HepG2 (cell line): ENCODE measurements at regions not wholly inside any gene's neighbourhood (a gene's known extent, or its start where the extent isn't known, plus 50 kb on each side); places are given as distances from the start of the nearest gene placed in this dataset.

Experiments used
- ARNT ChIP-seq: fragments of 450-650 bp; IDR thresholded peaks from 2 replicates; pipeline ENCODE4 v1.6.1; 2017
- CHD4 ChIP-seq: fragments of 200-600 bp; sonication (generic); IDR thresholded peaks from 2 replicates; pipeline ENCODE4 v1.7.0; 2017; ENCODE audit warnings: mild to moderate bottlenecking, low read length, borderline replicate concordance
- CTCF ChIP-seq: sonication (generic); formaldehyde crosslinking; IDR thresholded peaks from 2 replicates; pipeline ENCODE4 v1.5.0; 2020; ENCODE audit warnings: mild to moderate bottlenecking, missing genetic modification reagents, moderate library complexity
- HNF1A ChIP-seq, 2 experiments: sonication (generic) in 1 of 2; formaldehyde crosslinking in 1 of 2; IDR thresholded peaks; 2 replicates each; pipeline versions ENCODE4 v1.4.0 to v1.6.1; 2016 to 2020; ENCODE audit warnings: borderline replicate concordance in 1 of 2, low read depth in 1 of 2, mild to moderate bottlenecking in 1 of 2, missing genetic modification reagents in 1 of 2
- LCORL ChIP-seq, 2 experiments: fragments of 450-650 bp in 1 of 2; sonication (generic) in 1 of 2; formaldehyde crosslinking in 1 of 2; IDR thresholded peaks; 2 replicates each; pipeline versions ENCODE4 v1.5.0 to v1.6.1; 2017 to 2020; ENCODE audit warnings: antibody characterized with exemption in 1 of 2, missing genetic modification reagents in 1 of 2
- MAX ChIP-seq: IDR thresholded peaks from 2 replicates; pipeline ENCODE4 v1.6.1; 2012; ENCODE audit warnings: inconsistent platforms
- NR2F2 ChIP-seq: IDR thresholded peaks from 2 replicates; pipeline ENCODE4 v1.6.1; 2012; ENCODE audit warnings: low read depth, inconsistent platforms, borderline replicate concordance
- POLR2A ChIP-seq, 2 experiments: IDR thresholded peaks; 2 replicates each; pipeline ENCODE4 v1.6.1; 2011; ENCODE audit warnings: low read depth in 2 of 2, low read length in 2 of 2, mild to moderate bottlenecking in 1 of 2, moderate library complexity in 1 of 2; ENCODE audit not compliant: insufficient read depth in 1 of 2
- SIN3A ChIP-seq: IDR thresholded peaks from 2 replicates; pipeline ENCODE4 v1.6.1; 2011; ENCODE audit warnings: low read depth, mild to moderate bottlenecking, control low read depth, low read length, borderline replicate concordance
- SUZ12 ChIP-seq: fragments of 150-350 bp; IDR thresholded peaks from 2 replicates; pipeline ENCODE4 v1.6.1; 2014; ENCODE audit warnings: low read depth, low read length
- ZBTB20 ChIP-seq: sonication (generic); formaldehyde crosslinking; IDR thresholded peaks from 2 replicates; pipeline ENCODE4 v1.8.1; 2023; ENCODE audit warnings: missing genetic modification reagents, low read depth, mild to moderate bottlenecking, borderline replicate concordance
- ZNF557 ChIP-seq: sonication (generic); formaldehyde crosslinking; IDR thresholded peaks from 2 replicates; pipeline ENCODE4 v1.4.0; 2020; ENCODE audit warnings: missing genetic modification reagents

- no peak for TF ChIP-seq MAX
- TF ChIP-seq CHD4: no peak
- TF ChIP-seq HNF1A (IDR thresholded peaks at IDR 0.05; ENCODE audit: low read depth): no peak
- TF ChIP-seq HNF1A (CRISPR knock-in tag; IDR thresholded peaks at IDR 0.05; ENCODE audit: borderline replicate concordance): no peak
- TF ChIP-seq ZBTB20 (CRISPR knock-in tag): no peak
- TF ChIP-seq POLR2A (IDR thresholded peaks at IDR 0.05; ENCODE audit: insufficient read depth in 1 of 2, low read depth in 2 of 2, low read length in 2 of 2): no peak
- no peak for TF ChIP-seq SIN3A
- no peak for TF ChIP-seq ARNT
- TF ChIP-seq SUZ12: no peak
- TF ChIP-seq CTCF: no peak
- TF ChIP-seq NR2F2: no peak
- TF ChIP-seq ZNF557: no peak
- no peak for TF ChIP-seq LCORL (IDR thresholded peaks at IDR 0.05)
- TF ChIP-seq LCORL (CRISPR knock-in tag; IDR thresholded peaks at IDR 0.05): no peak
These were observed 73.4 kb upstream of the MEF2C start for GRCh38 chr5:88956416-88956815.
